Upper lobe of left lung (tissue), 4 donors: ENCODE measurements at regions not wholly inside any gene's neighbourhood (a gene's known extent, or its start where the extent isn't known, plus 50 kb on each side); places are given as distances from the start of the nearest gene placed in this dataset.

Source experiments
- CTCF ChIP-seq, 6 experiments: fragments of 450-650 bp in 4 of 6; fragments of 200-600 bp in 2 of 6; sonication (generic) in 2 of 6; IDR thresholded peaks; one replicate each; pipeline ENCODE4 v1.5.1; 2016 to 2019; ENCODE audit warnings: antibody characterized with exemption in 6 of 6
- EP300 ChIP-seq, 4 donors: sonication (generic); formaldehyde crosslinking; IDR thresholded peaks; one replicate each; pipeline ENCODE4 v1.5.1; 2017; ENCODE audit warnings: antibody characterized with exemption in 4 of 4, control low read depth in 2 of 4
- POLR2A ChIP-seq, 4 donors: fragments of 450-650 bp; IDR thresholded peaks; one replicate each; pipeline ENCODE4 v1.5.1; 2016 to 2017; ENCODE audit warnings: antibody characterized with exemption in 4 of 4, mild to moderate bottlenecking in 2 of 4
- POLR2AphosphoS5 ChIP-seq, 2 donors: sonication (generic); formaldehyde crosslinking; IDR thresholded peaks; one replicate each; pipeline ENCODE4 v1.5.1; 2017; ENCODE audit warnings: antibody characterized with exemption in 2 of 2

GRCh38 chr10:42972946-42973345 lies 103.9 kb upstream of the RET start:
- TF ChIP-seq CTCF (IDR thresholded peaks at IDR 0.05) = no peak
- TF ChIP-seq EP300 (IDR thresholded peaks at IDR 0.05) = no peak
- TF ChIP-seq POLR2A (IDR thresholded peaks at IDR 0.05) = no peak
- no peak for TF ChIP-seq POLR2AphosphoS5 (IDR thresholded peaks at IDR 0.05)
